ENCODE measurements at regions not wholly inside any gene's neighbourhood (a gene's known extent, or its start where the extent isn't known, plus 50 kb on each side); places are given as distances from the start of the nearest gene placed in this dataset.

DNA sequence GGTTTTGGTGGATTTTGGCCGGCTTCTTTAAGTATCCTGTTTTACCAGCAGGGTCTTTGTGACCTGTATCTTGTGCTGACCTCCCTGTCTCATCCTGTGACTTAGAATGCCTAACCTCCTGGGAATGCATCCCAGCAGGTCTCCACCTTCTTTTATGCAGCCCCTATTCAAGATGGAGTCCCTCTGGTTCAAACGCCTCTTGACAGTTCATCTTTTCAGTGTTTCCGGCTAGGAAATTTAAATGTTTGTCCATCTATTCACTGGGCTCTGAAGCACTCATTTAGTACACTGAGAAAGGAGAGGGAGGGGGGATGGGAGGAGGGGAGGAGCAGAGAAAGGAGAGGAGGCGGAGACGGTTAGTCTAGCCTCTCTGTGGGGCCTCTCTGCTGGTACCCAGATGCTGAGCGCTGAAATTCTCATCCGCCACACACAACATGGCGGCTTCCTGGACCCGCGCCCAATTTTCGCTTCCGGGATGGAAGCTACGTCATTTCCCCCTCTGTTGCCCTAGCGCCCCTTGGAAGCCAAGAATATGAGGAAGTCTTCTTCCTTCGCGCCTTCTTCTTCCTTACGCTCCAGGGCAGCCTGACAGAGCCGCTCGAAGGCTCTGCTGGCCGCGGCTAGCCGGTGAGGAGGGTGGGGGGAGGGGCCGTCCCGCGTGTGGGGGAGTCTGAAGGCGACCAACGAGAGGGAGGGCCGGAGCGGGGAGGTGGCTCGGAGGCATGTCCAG, 69.0 kb upstream of the SYT13 start:
- WGBS (ENCODE audit: missing lambda C conversion rate), result 24% methylated on average over 19 of the region's 30 CpGs
- ChIA-PET POLR2A (no interaction called here), CTCF (interaction anchor here (0.6 kb wide), 2 partner anchors 130 to 380 kb away, joined by 3 to 4 read pairs; no protein-coding TSS in a partner anchor)
- TF ChIP-seq, protein P1, sequence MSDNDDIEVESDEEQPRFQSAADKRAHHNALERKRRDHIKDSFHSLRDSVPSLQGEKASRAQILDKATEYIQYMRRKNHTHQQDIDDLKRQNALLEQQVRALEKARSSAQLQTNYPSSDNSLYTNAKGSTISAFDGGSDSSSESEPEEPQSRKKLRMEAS (IDR thresholded peaks at IDR 0.05), result 0 out of 2 replicates have a peak, but pooled peaks have one; percentile 33
- TF ChIP-seq, protein P2, sequence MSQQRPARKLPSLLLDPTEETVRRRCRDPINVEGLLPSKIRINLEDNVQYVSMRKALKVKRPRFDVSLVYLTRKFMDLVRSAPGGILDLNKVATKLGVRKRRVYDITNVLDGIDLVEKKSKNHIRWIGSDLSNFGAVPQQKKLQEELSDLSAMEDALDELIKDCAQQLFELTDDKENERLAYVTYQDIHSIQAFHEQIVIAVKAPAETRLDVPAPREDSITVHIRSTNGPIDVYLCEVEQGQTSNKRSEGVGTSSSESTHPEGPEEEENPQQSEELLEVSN (IDR thresholded peaks at IDR 0.05; ENCODE audit: borderline replicate concordance, low read depth), result 0 out of 2 replicates have a peak, but pooled peaks have one; percentile 30
- no peak for TF ChIP-seq TFCP2L1 (CRISPR knock-in tag; IDR thresholded peaks at IDR 0.05)
- DNase-seq (ENCODE audit: low read depth in 1 of 2, low spot score in 1 of 2) (peak; percentile 48 to 75), ATAC-seq (peak; percentile 79 to 90), FAIRE-seq (no peak)
- Histone ChIP-seq H3K4me3 (peak overlapping the region; percentile 50), H3K4me1 (no peaks in the 10 kb centered on the region), H3K4me2 (peak overlapping the region; percentile 69), H3K27ac (peak overlapping the region; percentile 38 to 78; a peak in 4 of 6 replicates), H3K9me3 (peaks cover 15% of the 10 kb centered on the region)

DNA sequence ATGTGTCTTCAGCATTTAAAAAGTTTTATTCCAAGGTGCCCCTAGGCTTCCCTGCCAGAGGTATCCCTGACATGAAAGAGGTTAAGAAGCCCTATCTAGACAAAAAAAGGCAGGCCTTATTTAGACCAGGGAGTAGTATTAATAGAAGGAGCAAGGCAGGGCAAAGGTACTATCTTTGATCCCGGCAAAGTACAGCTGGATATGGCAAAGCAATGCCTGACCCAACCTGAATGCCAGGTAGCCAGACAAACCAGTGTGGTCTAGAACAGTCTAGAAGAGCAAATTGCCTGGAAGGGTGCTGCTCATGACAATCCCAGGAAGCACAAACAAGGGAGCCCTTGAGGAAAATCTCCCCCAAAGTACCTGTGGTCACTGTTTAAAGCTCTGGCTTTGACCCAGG, 62.6 kb upstream of the SYT13 start:
- ATAC-seq (no peak), DNase-seq (ENCODE audit: low read depth in 1 of 2, low spot score in 1 of 2) (no peak), FAIRE-seq (no peak)
- no peak for TF ChIP-seq JUNB (IDR thresholded peaks at IDR 0.05)
- ChIA-PET POLR2A (no interaction called here), CTCF (interaction anchor here (0.6 to 2.0 kb wide), 5 partner anchors 9 to 623 kb away, joined by 3 to 11 read pairs (median 5); no protein-coding TSS in a partner anchor)
- Histone ChIP-seq H3K4me3 (no peak overlapping the region), H3K4me1 (no peaks in the 10 kb centered on the region), H3K4me2 (no peak overlapping the region), H3K9me3 (no peaks in the 10 kb centered on the region), H3K27ac (no peak overlapping the region)
- WGBS (ENCODE audit: missing lambda C conversion rate), result 4% methylated on average over 1 of the region's 1 CpG

DNA sequence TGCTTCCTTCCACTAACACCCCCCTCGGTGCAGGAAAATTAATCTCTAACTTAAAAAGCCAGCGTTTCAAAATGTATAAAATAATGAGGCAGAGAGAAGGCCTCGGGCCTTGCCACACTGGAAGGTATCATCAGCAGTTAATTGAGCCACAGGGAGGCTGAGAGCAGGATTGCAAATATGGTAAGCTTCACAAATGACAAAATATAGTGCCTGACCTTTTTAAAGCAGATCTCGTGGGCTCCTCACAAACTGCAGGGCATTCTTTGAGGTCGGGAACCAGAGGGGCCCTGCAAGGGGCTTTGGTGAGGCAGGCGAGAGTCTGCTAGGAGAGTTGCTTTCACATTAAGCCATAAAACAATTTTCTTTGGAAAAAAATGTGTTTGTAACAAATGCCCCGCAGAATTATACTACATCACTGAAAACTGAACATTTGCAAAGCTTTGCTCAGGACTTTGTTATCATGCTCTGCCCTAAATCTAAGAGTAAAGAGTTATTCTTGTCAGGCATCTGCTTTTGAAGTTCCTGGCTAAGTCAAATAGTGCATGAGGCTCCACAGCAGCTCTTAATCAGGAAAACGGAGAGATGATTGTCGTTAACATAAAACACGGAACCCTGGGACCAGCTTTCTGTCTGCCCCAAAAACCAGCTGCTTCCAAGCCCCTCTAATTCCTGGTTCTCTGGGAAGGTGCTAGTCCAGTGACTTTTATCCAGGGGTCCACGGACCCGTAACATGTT, 61.4 kb upstream of the SYT13 start:
- Histone ChIP-seq H3K4me1 (no peaks in the 10 kb centered on the region), H3K9me3 (no peaks in the 10 kb centered on the region), H3K4me2 (no peak overlapping the region), H3K4me3 (no peak overlapping the region), H3K27ac (no peak overlapping the region)
- TF ChIP-seq, protein P3, sequence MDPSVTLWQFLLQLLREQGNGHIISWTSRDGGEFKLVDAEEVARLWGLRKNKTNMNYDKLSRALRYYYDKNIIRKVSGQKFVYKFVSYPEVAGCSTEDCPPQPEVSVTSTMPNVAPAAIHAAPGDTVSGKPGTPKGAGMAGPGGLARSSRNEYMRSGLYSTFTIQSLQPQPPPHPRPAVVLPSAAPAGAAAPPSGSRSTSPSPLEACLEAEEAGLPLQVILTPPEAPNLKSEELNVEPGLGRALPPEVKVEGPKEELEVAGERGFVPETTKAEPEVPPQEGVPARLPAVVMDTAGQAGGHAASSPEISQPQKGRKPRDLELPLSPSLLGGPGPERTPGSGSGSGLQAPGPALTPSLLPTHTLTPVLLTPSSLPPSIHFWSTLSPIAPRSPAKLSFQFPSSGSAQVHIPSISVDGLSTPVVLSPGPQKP (IDR thresholded peaks at IDR 0.05; ENCODE audit: low read depth, low read length), result no peak
- TF ChIP-seq SREBF2 (IDR thresholded peaks at IDR 0.05) (no peak), CBX8 (IDR thresholded peaks at IDR 0.05) (no peak), BHLHE40 (IDR thresholded peaks at IDR 0.05; ENCODE audit: low read depth, low read length) (no peak), KDM1A (IDR thresholded peaks at IDR 0.05; ENCODE audit: low read depth) (no peak), PHF8 (IDR thresholded peaks at IDR 0.05; ENCODE audit: borderline replicate concordance, low read depth) (no peak), EHMT2 (IDR thresholded peaks at IDR 0.05; ENCODE audit: low read depth) (no peak), HOXB13 (CRISPR knock-in tag; IDR thresholded peaks at IDR 0.05; ENCODE audit: low read depth) (no peak), RCOR1 (IDR thresholded peaks at IDR 0.05; ENCODE audit: low read depth, low read length) (no peak)
- WGBS (ENCODE audit: missing lambda C conversion rate), result 44% methylated on average over 12 of the region's 12 CpGs
- CTCF ChIA-PET, result interaction anchor here (0.7 to 2.0 kb wide), 6 partner anchors 8 to 727 kb away, joined by 3 to 11 read pairs (median 4); no protein-coding TSS in a partner anchor
- ATAC-seq (no peak), DNase-seq (ENCODE audit: low read depth in 1 of 2, low spot score in 1 of 2) (no peak), FAIRE-seq (no peak)
- POLR2A ChIA-PET, result no interaction called here

DNA sequence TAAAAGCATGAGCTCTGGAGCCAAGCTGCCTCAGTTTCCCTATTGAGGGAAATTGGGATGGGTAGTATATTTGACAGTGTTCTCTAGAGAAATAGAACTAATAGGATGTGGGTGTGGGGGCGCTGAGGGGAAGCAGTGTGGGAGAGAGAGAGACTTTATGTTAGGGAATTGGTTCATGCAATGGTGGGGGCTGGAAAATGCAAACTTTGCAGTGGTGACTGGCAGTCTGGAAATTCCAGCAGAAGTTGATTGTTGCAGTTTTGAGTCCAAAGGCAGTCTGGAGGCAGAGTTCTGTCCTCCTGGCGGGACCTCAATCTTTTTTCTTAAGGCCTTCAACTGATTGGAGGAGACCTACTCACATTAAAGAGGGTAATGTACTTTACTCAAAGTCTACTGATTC, 59.4 kb upstream of the SYT13 start:
- DNase-seq (ENCODE audit: low read depth in 1 of 2, low spot score in 1 of 2) (no peak), ATAC-seq (no peak), FAIRE-seq (no peak)
- H3K4me3 ChIP-seq, result no peak overlapping the region
- ChIA-PET POLR2A (no interaction called here), CTCF (interaction anchor here (1.1 kb wide), 1 partner anchor 26 kb away, joined by 3 read pairs; no protein-coding TSS in a partner anchor)
- H3K4me2 ChIP-seq, result no peak overlapping the region
- no peak for TF ChIP-seq CHD4 (IDR thresholded peaks at IDR 0.05; ENCODE audit: borderline replicate concordance)
- TF ChIP-seq EP300 (IDR thresholded peaks at IDR 0.05), result no peak
- TF ChIP-seq ZC3H11A (IDR thresholded peaks at IDR 0.05), result no peak
- TF ChIP-seq PHF8 (IDR thresholded peaks at IDR 0.05; ENCODE audit: borderline replicate concordance, low read depth), result no peak
- TF ChIP-seq KDM1A (IDR thresholded peaks at IDR 0.05; ENCODE audit: low read depth), result no peak
- TF ChIP-seq RNF2 (IDR thresholded peaks at IDR 0.05; ENCODE audit: borderline replicate concordance, low read depth), result no peak
- no peak for TF ChIP-seq SREBF2 (IDR thresholded peaks at IDR 0.05)
- no peak for TF ChIP-seq BHLHE40 (IDR thresholded peaks at IDR 0.05; ENCODE audit: low read depth, low read length)
- TF ChIP-seq FOSB (CRISPR knock-in tag; IDR thresholded peaks at IDR 0.05), result no peak
- TF ChIP-seq SMC3 (IDR thresholded peaks at IDR 0.05), result no peak
- TF ChIP-seq KDM5A (IDR thresholded peaks at IDR 0.05), result no peak
- no peak for TF ChIP-seq FOSL2 (IDR thresholded peaks at IDR 0.05)
- no peak for TF ChIP-seq FOSL2 (CRISPR knock-in tag; IDR thresholded peaks at IDR 0.05)
- TF ChIP-seq JUNB (IDR thresholded peaks at IDR 0.05), result no peak
- H3K9me3 ChIP-seq, result no peaks in the 10 kb centered on the region
- no peaks in the 10 kb centered on the region for H3K4me1 ChIP-seq
- 45% methylated on average over 2 of the region's 2 CpGs for WGBS (ENCODE audit: missing lambda C conversion rate)
- no peak overlapping the region for H3K27ac ChIP-seq
